NT2/D1 (cell line): ENCODE measurements at regions not wholly inside any gene's neighbourhood (a gene's known extent, or its start where the extent isn't known, plus 50 kb on each side); places are given as distances from the start of the nearest gene placed in this dataset.
"Not testable (repeated sequence)": the region's sequence is repeated elsewhere in the genome, so short reads cannot be mapped to it uniquely, and the experiment has no call there.

Experiments used
- SUZ12 ChIP-seq: IDR thresholded peaks from 2 replicates; pipeline ENCODE4 v1.6.1; 2011; ENCODE audit not compliant: insufficient read length, insufficient read depth; ENCODE audit errors: extremely low read depth
- ZNF274 ChIP-seq: IDR thresholded peaks from 2 replicates; pipeline ENCODE4 v1.6.1; 2011; ENCODE audit warnings: mild to moderate bottlenecking, low read depth, low read length

DNA sequence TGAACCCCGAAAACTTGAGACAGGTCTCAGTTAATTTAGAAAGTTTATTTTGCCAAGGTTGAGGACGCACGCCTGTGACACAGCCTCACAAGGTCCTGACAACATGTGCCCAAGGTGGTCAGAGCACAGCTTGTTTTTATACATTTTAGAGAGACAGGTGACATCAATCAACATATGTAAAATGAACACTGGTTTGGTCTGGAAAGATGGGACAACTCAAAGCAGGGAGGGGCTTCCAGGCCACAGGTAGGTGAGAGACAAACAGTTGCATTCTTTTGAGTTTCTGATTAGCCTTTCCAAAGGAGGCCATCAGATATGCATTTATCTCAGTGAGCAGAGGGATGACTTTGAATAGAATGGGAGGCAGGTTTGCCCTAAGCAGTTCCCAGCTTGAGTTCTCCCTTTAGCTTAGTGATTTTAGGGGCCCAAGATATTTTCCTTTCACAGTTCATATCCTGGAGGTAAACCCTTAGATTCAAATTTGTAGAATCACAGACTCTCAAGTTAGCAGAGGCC, 262.8 kb downstream of the ARHGAP12 start:
- not testable (repeated sequence) for TF ChIP-seq ZNF274, SUZ12
